ENCODE measurements at regions not wholly inside any gene's neighbourhood (a gene's known extent, or its start where the extent isn't known, plus 50 kb on each side); places are given as distances from the start of the nearest gene placed in this dataset.

DNA sequence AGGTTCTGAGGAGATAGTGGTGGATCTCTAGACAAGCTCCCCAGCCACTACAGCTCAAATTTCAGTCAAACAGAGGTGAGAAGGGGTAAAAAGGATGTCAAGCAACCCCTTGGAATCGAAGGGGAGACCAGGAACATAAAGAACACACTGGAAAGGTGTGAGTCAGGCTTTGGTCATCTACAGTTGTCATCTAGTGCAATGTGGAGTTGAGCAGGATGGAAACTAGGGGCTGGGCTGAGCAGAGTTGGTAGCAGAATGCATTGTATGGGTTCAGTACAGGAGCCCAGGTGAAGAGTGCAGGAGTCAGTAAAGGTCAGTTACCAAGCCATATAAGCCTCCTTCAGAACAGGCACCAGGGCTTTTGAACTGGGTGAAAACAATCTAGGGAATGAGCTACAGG is 52.7 kb upstream of the VAV3 start:
- no peak for ATAC-seq
- no peak for DNase-seq
- intact Hi-C loops (cut with micrococcal nuclease), result no loop called here

DNA sequence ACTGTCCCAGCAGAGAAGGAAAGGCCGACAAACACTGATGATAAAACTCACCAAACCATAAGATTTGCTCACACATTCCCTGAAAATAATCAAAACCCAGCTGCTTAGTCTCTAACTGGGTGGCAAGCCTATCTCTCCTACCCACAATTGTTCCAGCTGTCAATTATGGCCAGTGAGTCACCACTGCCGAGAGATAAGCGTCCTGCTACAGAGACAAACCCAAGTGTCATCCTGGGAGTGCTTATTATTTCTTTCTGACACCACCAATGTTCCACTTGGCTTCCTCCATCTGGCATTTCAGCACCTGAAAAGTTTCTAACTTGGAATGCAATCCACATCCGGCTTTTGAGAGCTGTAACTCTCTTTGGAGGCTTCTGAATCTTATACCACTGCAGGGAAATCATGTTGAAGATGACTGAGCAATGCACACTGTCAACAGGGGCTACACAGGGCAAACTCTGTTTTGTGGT is 51.5 kb upstream of the VAV3 start:
- ATAC-seq (peak; percentile 90), DNase-seq (no peak)
- intact Hi-C loops (cut with micrococcal nuclease), result no loop called here

Measured in left ventricle myocardium superior (tissue), 1 donor.